ENCODE measurements at regions not wholly inside any gene's neighbourhood (a gene's known extent, or its start where the extent isn't known, plus 50 kb on each side); places are given as distances from the start of the nearest gene placed in this dataset.

DNA sequence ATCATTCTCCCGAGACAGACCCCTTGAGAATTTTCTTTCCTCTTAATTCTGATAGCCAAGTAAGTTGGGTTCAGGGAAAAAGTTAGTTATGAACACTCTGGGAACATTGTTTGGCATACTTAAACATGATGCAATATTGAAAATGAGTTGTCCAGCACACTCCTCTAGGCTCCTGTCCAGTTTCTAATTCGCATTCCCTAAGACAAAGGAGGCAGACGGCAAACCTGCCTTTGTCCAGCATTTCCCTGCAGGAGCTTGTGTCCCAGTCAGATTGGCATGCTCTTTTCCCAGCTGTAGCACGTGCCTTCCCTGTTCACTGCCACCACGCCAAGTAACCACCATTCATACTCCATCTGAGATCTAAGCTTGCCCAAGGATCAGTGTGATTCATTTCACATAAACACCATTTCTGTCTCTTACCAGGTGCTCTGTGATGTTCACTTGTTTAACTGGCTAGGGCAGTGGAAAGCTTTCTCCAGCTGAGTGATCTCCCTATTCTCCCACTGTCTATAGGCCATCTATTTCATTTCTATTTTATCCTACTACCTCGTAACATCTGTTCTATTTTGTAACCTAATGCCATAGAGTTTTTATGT, 150.0 kb upstream of the EPB41L3 start:
- TF ChIP-seq, protein P1, sequence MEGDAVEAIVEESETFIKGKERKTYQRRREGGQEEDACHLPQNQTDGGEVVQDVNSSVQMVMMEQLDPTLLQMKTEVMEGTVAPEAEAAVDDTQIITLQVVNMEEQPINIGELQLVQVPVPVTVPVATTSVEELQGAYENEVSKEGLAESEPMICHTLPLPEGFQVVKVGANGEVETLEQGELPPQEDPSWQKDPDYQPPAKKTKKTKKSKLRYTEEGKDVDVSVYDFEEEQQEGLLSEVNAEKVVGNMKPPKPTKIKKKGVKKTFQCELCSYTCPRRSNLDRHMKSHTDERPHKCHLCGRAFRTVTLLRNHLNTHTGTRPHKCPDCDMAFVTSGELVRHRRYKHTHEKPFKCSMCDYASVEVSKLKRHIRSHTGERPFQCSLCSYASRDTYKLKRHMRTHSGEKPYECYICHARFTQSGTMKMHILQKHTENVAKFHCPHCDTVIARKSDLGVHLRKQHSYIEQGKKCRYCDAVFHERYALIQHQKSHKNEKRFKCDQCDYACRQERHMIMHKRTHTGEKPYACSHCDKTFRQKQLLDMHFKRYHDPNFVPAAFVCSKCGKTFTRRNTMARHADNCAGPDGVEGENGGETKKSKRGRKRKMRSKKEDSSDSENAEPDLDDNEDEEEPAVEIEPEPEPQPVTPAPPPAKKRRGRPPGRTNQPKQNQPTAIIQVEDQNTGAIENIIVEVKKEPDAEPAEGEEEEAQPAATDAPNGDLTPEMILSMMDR (optimal IDR thresholded peaks at IDR 0.05 in 1 of 3, IDR thresholded peaks at IDR 0.05 in 1 of 3, conservative IDR thresholded peaks at IDR 0.05 in 1 of 3; ENCODE audit: extremely low read depth in 1 of 3, insufficient read depth in 2 of 3, low read length in 3 of 3), result no peak
- TF ChIP-seq EZH2 (IDR thresholded peaks at IDR 0.05; ENCODE audit: low read length), result no peak

Measured in keratinocyte (primary cell).